ENCODE measurements at regions not wholly inside any gene's neighbourhood (a gene's known extent, or its start where the extent isn't known, plus 50 kb on each side); places are given as distances from the start of the nearest gene placed in this dataset.

- no peak for TF ChIP-seq CTCF (conservative IDR thresholded peaks at IDR 0.05; ENCODE audit: low read length)
- TF ChIP-seq EZH2phosphoT487 (IDR thresholded peaks at IDR 0.05; ENCODE audit: borderline replicate concordance) = no peak
Measured at GRCh38 chr20:62542862-62543261, 67.1 kb upstream of the GATA5 start.
